ENCODE measurements at regions not wholly inside any gene's neighbourhood (a gene's known extent, or its start where the extent isn't known, plus 50 kb on each side); places are given as distances from the start of the nearest gene placed in this dataset.

DNA sequence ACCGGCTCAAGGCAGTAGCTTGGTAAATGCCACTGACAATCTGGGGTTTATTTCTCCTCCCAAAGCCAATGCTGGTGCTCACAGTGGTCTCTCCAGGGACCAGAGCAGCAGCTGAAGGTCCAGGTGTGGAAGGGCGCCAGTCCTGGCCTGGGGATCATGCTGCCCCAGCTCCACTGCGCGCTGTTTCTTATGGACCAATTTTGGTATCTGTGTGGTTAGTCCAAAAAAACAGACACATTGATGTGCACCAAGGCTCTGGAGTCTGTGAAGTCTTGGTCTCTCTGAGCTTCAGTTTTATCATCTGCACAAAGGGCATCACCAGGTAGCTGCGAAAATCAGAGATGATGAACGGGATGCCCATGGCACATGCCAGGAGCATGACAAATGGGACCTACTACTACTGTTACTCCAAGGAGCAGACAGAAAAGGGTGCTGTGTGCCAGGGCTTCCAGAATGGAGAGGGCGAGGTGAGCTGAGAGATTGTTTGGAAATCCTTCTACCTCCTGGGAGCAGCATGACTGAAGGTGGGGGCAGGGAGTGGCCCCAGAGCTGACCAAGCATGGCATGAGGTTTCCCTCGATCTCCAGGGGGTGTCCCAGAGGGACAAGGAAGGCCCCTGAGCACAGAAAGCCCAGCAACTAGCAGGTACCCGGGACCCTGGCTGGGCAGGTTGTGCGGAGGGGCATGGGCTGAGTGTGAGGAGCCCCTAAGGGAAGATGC lies 134.3 kb upstream of the PRR20G start:
- no peak for DNase-seq (ENCODE audit: extremely low read depth, insufficient read length)
- peaks cover 4% of the 10 kb centered on the region for H3K27me3 ChIP-seq (replicated peaks; ENCODE audit: control insufficient read depth, insufficient read depth, low read length)
- H3K4me3 ChIP-seq (replicated peaks; ENCODE audit: low read depth, low read length), result no peak overlapping the region
- no peaks in the 10 kb centered on the region for H3K36me3 ChIP-seq (ENCODE audit: control insufficient read depth, insufficient read depth, low read length)
- TF ChIP-seq, protein P1, sequence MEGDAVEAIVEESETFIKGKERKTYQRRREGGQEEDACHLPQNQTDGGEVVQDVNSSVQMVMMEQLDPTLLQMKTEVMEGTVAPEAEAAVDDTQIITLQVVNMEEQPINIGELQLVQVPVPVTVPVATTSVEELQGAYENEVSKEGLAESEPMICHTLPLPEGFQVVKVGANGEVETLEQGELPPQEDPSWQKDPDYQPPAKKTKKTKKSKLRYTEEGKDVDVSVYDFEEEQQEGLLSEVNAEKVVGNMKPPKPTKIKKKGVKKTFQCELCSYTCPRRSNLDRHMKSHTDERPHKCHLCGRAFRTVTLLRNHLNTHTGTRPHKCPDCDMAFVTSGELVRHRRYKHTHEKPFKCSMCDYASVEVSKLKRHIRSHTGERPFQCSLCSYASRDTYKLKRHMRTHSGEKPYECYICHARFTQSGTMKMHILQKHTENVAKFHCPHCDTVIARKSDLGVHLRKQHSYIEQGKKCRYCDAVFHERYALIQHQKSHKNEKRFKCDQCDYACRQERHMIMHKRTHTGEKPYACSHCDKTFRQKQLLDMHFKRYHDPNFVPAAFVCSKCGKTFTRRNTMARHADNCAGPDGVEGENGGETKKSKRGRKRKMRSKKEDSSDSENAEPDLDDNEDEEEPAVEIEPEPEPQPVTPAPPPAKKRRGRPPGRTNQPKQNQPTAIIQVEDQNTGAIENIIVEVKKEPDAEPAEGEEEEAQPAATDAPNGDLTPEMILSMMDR (IDR thresholded peaks at IDR 0.05; ENCODE audit: insufficient read depth, low read length, poor library complexity, severe bottlenecking), result no peak

DNA sequence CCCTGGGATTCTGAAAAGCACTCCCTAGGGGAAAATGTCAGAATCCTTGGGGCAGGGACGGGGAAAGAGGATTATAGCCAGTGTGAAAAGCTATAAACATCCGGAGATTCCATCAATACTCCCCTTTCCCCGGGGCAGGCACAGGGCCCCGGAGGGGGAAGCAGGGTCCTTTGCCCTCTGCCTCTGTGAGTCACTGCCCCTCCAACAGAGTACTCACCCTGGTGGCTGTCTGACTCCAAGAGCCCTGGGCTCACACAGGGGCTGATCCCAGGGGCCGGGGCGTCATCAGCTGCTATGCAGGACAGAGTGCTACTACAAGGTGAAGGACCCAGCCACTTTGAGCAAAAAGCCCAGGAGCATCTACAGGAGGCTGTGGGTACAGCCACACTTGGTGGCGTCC lies 133.0 kb upstream of the PRR20G start:
- no peak for DNase-seq (ENCODE audit: extremely low read depth, insufficient read length)
- peaks cover 4% of the 10 kb centered on the region for H3K27me3 ChIP-seq (replicated peaks; ENCODE audit: control insufficient read depth, insufficient read depth, low read length)
- no peak overlapping the region for H3K4me3 ChIP-seq (replicated peaks; ENCODE audit: low read depth, low read length)
- H3K36me3 ChIP-seq (ENCODE audit: control insufficient read depth, insufficient read depth, low read length), result no peaks in the 10 kb centered on the region
- TF ChIP-seq, protein P1 (IDR thresholded peaks at IDR 0.05; ENCODE audit: insufficient read depth, low read length, poor library complexity, severe bottlenecking), result no peak

DNA sequence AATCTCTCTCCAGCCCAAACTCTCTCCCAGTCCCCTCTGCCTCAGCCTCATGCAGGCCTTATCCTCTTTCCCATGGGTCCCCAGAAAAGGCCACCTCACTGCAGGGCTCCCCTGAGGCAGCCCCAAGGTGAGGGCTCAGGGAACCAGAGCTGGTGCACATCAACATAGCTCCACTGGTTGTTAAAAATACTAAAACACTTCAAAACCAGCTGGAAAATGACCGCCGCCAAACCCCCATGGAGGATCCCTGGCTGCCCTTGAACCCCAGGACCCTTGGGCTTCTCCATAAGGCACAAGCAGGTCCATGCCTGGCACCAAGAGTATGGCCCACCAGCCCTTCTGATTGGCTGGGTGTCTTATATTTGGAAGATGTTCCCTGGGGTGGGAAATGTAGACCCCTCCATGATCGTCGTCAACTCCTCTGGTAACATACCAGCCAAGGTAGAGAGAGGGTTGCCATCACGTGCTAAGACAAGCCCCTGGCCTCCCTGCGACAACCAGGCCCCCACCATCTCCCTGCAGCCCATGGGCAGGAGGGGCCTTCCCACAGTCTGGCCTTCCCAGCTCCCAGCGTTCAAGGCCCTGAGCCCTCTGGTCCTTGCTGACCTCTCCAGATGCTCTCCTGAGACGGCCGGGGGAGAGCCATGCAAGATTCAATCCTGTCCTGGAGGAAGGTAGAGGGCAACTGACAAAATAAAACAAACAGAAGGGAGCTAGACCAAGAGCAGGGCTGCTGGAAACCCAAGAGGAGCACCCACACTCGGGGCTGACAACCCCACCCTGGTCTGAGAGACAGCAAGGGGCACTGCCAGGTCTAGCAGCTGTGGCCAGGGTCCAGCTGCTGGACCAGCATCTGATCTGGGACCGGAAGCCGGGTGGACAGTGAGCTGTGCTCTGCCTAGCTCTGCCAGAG lies 132.1 kb upstream of the PRR20G start:
- DNase-seq (ENCODE audit: extremely low read depth, insufficient read length), result no peak
- H3K27me3 ChIP-seq (replicated peaks; ENCODE audit: control insufficient read depth, insufficient read depth, low read length), result peaks cover 4% of the 10 kb centered on the region

DNA sequence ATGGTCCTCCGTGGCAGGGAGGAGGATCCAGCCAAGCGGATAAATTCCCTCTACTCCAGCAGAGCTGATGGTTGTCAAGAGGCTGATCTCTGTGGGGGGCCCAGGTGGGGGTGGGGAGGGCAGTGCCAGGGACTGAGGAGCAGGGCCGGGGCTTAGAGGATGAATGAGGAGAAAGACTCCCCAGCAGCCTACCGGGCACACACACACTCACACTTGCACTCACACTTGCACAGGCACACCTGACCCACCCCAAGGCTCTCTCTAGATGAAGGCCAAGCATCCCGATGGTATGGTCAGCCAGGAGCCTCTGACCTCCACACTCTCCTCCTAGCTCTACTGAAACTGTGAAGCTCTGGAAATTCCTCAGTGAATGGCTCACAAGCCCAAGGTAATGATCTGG lies 131.3 kb upstream of the PRR20G start:
- no peak for DNase-seq (ENCODE audit: extremely low read depth, insufficient read length)
- H3K27me3 ChIP-seq (replicated peaks; ENCODE audit: control insufficient read depth, insufficient read depth, low read length), result peaks cover 3% of the 10 kb centered on the region
- no peaks in the 10 kb centered on the region for H3K36me3 ChIP-seq (ENCODE audit: control insufficient read depth, insufficient read depth, low read length)
- TF ChIP-seq, protein P1 (IDR thresholded peaks at IDR 0.05; ENCODE audit: insufficient read depth, low read length, poor library complexity, severe bottlenecking), result no peak
- H3K4me3 ChIP-seq (replicated peaks; ENCODE audit: low read depth, low read length), result no peak overlapping the region

More for the DNA sequence above, 132.1 kb upstream of the PRR20G start:
- TF ChIP-seq, protein P1 (IDR thresholded peaks at IDR 0.05; ENCODE audit: insufficient read depth, low read length, poor library complexity, severe bottlenecking), result no peak
- no peak overlapping the region for H3K4me3 ChIP-seq (replicated peaks; ENCODE audit: low read depth, low read length)
- no peaks in the 10 kb centered on the region for H3K36me3 ChIP-seq (ENCODE audit: control insufficient read depth, insufficient read depth, low read length)

DNA sequence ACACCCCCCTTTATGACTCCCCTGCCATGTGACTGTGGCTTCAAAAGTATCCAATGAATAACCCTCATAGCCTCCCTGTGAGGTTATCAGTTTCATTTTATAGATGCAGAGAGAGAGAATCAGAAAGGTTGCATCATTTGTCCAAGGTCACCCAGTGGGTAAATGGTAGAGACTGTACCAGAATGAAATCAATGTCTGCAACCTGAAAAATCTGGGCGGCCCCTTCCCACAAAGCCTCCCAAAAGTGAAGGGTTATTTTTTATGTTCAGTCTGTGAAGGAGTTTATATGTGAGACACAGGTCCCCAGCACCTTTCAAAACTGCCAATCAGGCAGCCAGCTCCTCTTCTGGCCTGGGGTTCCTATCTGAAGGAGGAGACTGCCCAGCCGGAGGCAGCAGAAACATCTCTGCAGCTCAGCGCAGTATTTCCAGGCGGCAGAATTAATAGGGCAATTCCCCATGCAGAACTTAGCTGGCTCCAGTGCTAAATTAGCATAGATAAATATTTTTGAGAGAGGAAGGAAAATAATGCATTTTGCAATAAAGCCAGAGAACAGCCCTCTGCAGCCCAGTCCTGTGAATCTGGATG lies 130.8 kb upstream of the PRR20G start:
- TF ChIP-seq, protein P1 (IDR thresholded peaks at IDR 0.05; ENCODE audit: insufficient read depth, low read length, poor library complexity, severe bottlenecking), result no peak
- Histone ChIP-seq H3K36me3 (ENCODE audit: control insufficient read depth, insufficient read depth, low read length) (no peaks in the 10 kb centered on the region), H3K4me3 (replicated peaks; ENCODE audit: low read depth, low read length) (no peak overlapping the region), H3K27me3 (replicated peaks; ENCODE audit: control insufficient read depth, insufficient read depth, low read length) (peaks cover 2% of the 10 kb centered on the region)
- no peak for DNase-seq (ENCODE audit: extremely low read depth, insufficient read length)

Data from GM06990 (cell line).